Activated gamma-delta T cell (primary cell): ENCODE measurements at regions not wholly inside any gene's neighbourhood (a gene's known extent, or its start where the extent isn't known, plus 50 kb on each side); places are given as distances from the start of the nearest gene placed in this dataset.

Experiments used
- DNase-seq: peaks from one replicate; lab custom pipeline; 2025; lab: John Stamatoyannopoulos, UW

GRCh38 chr6:105964979-105965760 is 121.0 kb upstream of the PRDM1 start:
- DNase-seq, result no peak

GRCh38 chr6:105954148-105954547 is 132.0 kb upstream of the PRDM1 start:
- DNase-seq, result no peak

GRCh38 chr6:105952772-105953690 is 133.1 kb upstream of the PRDM1 start:
- DNase-seq, result no peak

- no peak for DNase-seq
Observed at GRCh38 chr6:105952326-105952725, 133.8 kb upstream of the PRDM1 start.

- no peak for DNase-seq
Observed at GRCh38 chr6:105951322-105951721, 134.8 kb upstream of the PRDM1 start.

- no peak for DNase-seq
Observed at GRCh38 chr6:105949869-105950268, 136.3 kb upstream of the PRDM1 start.

- DNase-seq, result no peak
Observed at GRCh38 chr6:105943514-105943913, 142.6 kb upstream of the PRDM1 start.

- DNase-seq, result no peak
Observed at GRCh38 chr6:105941621-105942412, 144.3 kb upstream of the PRDM1 start.

- no peak for DNase-seq
Observed at GRCh38 chr6:105940990-105941389, 145.1 kb upstream of the PRDM1 start.

GRCh38 chr6:105936972-105937371 is 149.2 kb upstream of the PRDM1 start:
- DNase-seq, result no peak

- DNase-seq, result no peak
Observed at GRCh38 chr6:105935416-105935815, 150.7 kb upstream of the PRDM1 start.

GRCh38 chr6:105934708-105935107 is 151.4 kb upstream of the PRDM1 start:
- DNase-seq, result no peak

GRCh38 chr6:105932440-105932839 is 153.7 kb upstream of the PRDM1 start:
- DNase-seq, result no peak

- DNase-seq, result no peak
Observed at GRCh38 chr6:105929626-105930025, 156.5 kb upstream of the PRDM1 start.

- no peak for DNase-seq
Observed at GRCh38 chr6:105926318-105926717, 159.8 kb upstream of the PRDM1 start.

- no peak for DNase-seq
Observed at GRCh38 chr6:105925706-105926105, 160.4 kb upstream of the PRDM1 start.

GRCh38 chr6:105921781-105922180 is 164.4 kb upstream of the PRDM1 start:
- no peak for DNase-seq

- no peak for DNase-seq
Observed at GRCh38 chr6:105920071-105920470, 166.1 kb upstream of the PRDM1 start.

- no peak for DNase-seq
Observed at GRCh38 chr6:105917038-105917695, 169.0 kb upstream of the PRDM1 start.

GRCh38 chr6:105911106-105911629 is 175.0 kb upstream of the PRDM1 start:
- no peak for DNase-seq

GRCh38 chr6:105909106-105909505 is 177.0 kb upstream of the PRDM1 start:
- no peak for DNase-seq
